HepG2 (cell line): ENCODE measurements at regions not wholly inside any gene's neighbourhood (a gene's known extent, or its start where the extent isn't known, plus 50 kb on each side); places are given as distances from the start of the nearest gene placed in this dataset.

Source experiments
- BRCA1 ChIP-seq: sonication (generic); formaldehyde crosslinking; IDR thresholded peaks from 2 replicates; pipeline ENCODE4 v1.4.0; 2020; ENCODE audit warnings: missing genetic modification reagents
- CEBPG ChIP-seq: IDR thresholded peaks from 2 replicates; pipeline ENCODE4 v1.6.1; 2016
- CREB1 ChIP-seq, 2 experiments: fragments of 450-650 bp in 1 of 2; IDR thresholded peaks; 2 replicates each; pipeline ENCODE4 v1.6.1; 2016 to 2017; ENCODE audit warnings: control low read depth in 1 of 2, mild to moderate bottlenecking in 1 of 2, missing compliant biosample characterization in 1 of 2, missing genetic modification characterization in 1 of 2
- ERF ChIP-seq: IDR thresholded peaks from 2 replicates; pipeline ENCODE4 v1.6.1; 2018; ENCODE audit warnings: missing biosample characterization, missing genetic modification reagents
- MYC ChIP-seq: sonication (generic); formaldehyde crosslinking; IDR thresholded peaks from 2 replicates; pipeline ENCODE4 v1.9.0; 2021; ENCODE audit warnings: missing genetic modification reagents, borderline replicate concordance
- NFAT5 ChIP-seq: sonication (generic); formaldehyde crosslinking; IDR thresholded peaks from 2 replicates; pipeline ENCODE4 v1.4.0; 2020; ENCODE audit warnings: missing genetic modification reagents
- PHF5A ChIP-seq: IDR thresholded peaks from one replicate; pipeline ENCODE4 v1.6.1; 2018; ENCODE audit warnings: low read depth, missing genetic modification reagents; ENCODE audit not compliant: unreplicated experiment
- PRDM15 ChIP-seq: sonication (generic); formaldehyde crosslinking; IDR thresholded peaks from 2 replicates; pipeline ENCODE4 v1.4.0; 2020; ENCODE audit warnings: missing genetic modification reagents
- RELA ChIP-seq: sonication (generic); formaldehyde crosslinking; IDR thresholded peaks from 2 replicates; pipeline ENCODE4 v1.4.0; 2020; ENCODE audit warnings: missing genetic modification reagents
- REXO4 ChIP-seq: sonication (generic); formaldehyde crosslinking; IDR thresholded peaks from 2 replicates; pipeline ENCODE4 v1.8.0; 2022; ENCODE audit warnings: missing genetic modification reagents, mild to moderate bottlenecking, borderline replicate concordance
- SCMH1 ChIP-seq: sonication (generic); formaldehyde crosslinking; IDR thresholded peaks from 2 replicates; pipeline ENCODE4 v1.9.0; 2021; ENCODE audit warnings: missing genetic modification reagents, mild to moderate bottlenecking, borderline replicate concordance
- SYNCRIP ChIP-seq: fragments of 200-400 bp; formaldehyde crosslinking; IDR thresholded peaks from 2 replicates; pipeline ENCODE4 v1.6.1; 2018; ENCODE audit warnings: mild to moderate bottlenecking, low read depth, low read length; ENCODE audit not compliant: insufficient read depth
- ZBTB2 ChIP-seq: sonication (generic); formaldehyde crosslinking; IDR thresholded peaks from 2 replicates; pipeline ENCODE4 v1.8.0; 2022; ENCODE audit warnings: low read depth, missing genetic modification reagents
- ZC3H13 ChIP-seq: sonication (generic); formaldehyde crosslinking; IDR thresholded peaks from 2 replicates; pipeline ENCODE4 v1.8.1; 2023; ENCODE audit warnings: mild to moderate bottlenecking, missing genetic modification reagents, moderate library complexity
- ZFY ChIP-seq: sonication (generic); formaldehyde crosslinking; IDR thresholded peaks from 2 replicates; pipeline ENCODE4 v1.4.0; 2020; ENCODE audit warnings: missing genetic modification reagents
- ZNF138 ChIP-seq: sonication (generic); formaldehyde crosslinking; IDR thresholded peaks from 2 replicates; pipeline ENCODE4 v1.5.0; 2020; ENCODE audit warnings: mild to moderate bottlenecking, low read depth, missing genetic modification reagents
- ZNF512 ChIP-seq: sonication (generic); formaldehyde crosslinking; IDR thresholded peaks from 2 replicates; pipeline ENCODE4 v1.4.0; 2020; ENCODE audit warnings: mild to moderate bottlenecking, missing genetic modification reagents
- ZNF883 ChIP-seq: sonication (generic); formaldehyde crosslinking; IDR thresholded peaks from 2 replicates; pipeline ENCODE4 v1.5.1; 2020; ENCODE audit warnings: mild to moderate bottlenecking, missing genetic modification reagents; ENCODE audit errors: not compliant biosample characterization
- ZSCAN12 ChIP-seq: sonication (generic); formaldehyde crosslinking; IDR thresholded peaks from 2 replicates; pipeline ENCODE4 v1.9.0; 2021; ENCODE audit warnings: mild to moderate bottlenecking, missing genetic modification reagents

GRCh38 chr9:73023025-73023541, 70.2 kb upstream of the ALDH1A1 start (continued):
- TF ChIP-seq SYNCRIP = no peak
- TF ChIP-seq SCMH1 (CRISPR knock-in tag) = no peak
- no peak for TF ChIP-seq ZNF138 (CRISPR knock-in tag)
- no peak for TF ChIP-seq PRDM15 (CRISPR knock-in tag)
- TF ChIP-seq ZSCAN12 (CRISPR knock-in tag) = no peak
- no peak for TF ChIP-seq ZFY (CRISPR knock-in tag)
- TF ChIP-seq ZBTB2 (CRISPR knock-in tag) = no peak
- TF ChIP-seq ZNF512 (CRISPR knock-in tag) = no peak
- no peak for TF ChIP-seq REXO4 (CRISPR knock-in tag)
- no peak for TF ChIP-seq RELA (CRISPR knock-in tag)
- no peak for TF ChIP-seq BRCA1 (CRISPR knock-in tag)
- TF ChIP-seq ZC3H13 (CRISPR knock-in tag) = no peak
- peak; percentile 35; the same call in 1 of the 2 replicates for TF ChIP-seq CREB1 (IDR thresholded peaks at IDR 0.05)
- TF ChIP-seq CREB1 (CRISPR knock-in tag; IDR thresholded peaks at IDR 0.05) = peak; percentile 65
- 0 out of 2 replicates have a peak, but pooled peaks have one; percentile 32 for TF ChIP-seq ERF (CRISPR knock-in tag)
- TF ChIP-seq NFAT5 (CRISPR knock-in tag) = no peak
- TF ChIP-seq PHF5A (CRISPR knock-in tag) = no peak
- no peak for TF ChIP-seq MYC (CRISPR knock-in tag)
- no peak for TF ChIP-seq ZNF883 (CRISPR knock-in tag)
- TF ChIP-seq CEBPG (CRISPR knock-in tag) = peak; percentile 70
